Stimulated activated CD4-positive, alpha-beta T cell treated with anti-CD3 and anti-CD28 coated beads, Interleukin-4, amount 100 ng/mL, for 1 hour (primary cell): ENCODE measurements at regions not wholly inside any gene's neighbourhood (a gene's known extent, or its start where the extent isn't known, plus 50 kb on each side); places are given as distances from the start of the nearest gene placed in this dataset.

Experiments
- DNase-seq: peaks from one replicate; pipeline ENCODE4 v3.0.0-alpha.2; 2020

DNA sequence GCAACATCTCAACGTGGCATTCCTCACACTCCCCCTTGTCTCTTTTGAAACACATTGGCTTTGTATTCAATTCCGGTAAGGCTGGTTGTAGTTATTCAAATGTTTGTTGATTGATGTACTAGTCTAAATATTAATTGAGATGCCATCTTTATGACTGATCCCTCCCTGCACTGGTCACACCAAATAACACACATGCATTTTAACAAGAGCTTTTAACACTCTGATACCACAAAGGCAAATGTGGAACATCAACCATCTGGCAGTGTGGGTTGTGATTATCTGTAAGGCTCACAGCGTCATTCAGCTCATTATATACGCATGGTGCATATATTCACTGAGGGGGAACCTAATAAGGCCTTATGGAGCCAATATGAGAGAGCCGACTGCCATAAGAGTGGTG lies 305.0 kb downstream of the TENT4A start:
- no peak for DNase-seq

DNA sequence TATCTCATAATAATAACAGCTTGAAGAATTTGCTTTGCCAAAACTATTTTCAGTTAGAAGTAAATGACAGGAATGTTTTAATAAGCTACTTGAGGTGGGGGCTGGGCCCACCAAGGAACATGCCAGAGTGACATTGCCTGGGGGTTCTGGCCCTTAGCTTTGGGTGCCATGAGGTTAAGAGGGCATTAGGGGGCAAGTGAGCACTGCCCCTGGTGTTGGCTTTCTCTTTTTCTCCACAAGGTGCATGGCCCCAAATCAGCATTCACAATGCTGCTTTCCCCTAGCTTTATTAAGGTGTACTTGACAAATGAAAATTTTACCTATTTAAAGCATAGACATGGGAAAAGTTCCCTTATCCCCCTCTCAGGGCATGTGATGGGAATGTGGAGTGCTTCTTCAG lies 305.4 kb downstream of the TENT4A start:
- no peak for DNase-seq

DNA sequence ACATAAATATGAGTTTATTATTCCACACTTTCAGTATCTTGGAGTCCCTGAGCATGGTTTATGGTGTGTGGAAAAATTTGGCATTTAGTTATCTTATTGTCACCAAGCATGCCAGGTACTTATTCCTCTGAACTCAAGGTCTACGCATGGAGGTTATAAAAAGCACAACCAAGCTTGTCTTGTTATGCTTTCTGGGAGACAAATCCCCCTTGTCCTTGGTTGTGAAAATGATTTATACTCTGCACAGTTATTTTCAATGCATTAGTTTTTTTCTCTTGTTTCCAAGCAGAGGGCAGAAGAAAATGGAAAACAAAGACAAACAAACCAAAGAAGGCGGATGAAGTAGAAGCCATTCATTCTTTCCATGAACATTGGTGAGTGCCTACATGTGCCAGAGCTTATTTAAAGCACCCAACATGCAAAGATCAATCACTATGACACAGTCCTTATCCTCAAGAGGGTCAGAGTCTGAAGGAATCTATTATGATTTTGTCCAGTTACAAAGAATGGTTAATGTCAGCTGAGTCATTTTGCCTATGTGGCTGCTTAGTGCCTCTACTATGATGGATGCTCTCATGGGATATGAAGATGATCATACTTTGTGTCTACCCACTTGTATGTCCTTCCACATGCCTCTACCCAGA lies 323.1 kb downstream of the TENT4A start:
- no peak for DNase-seq

DNA sequence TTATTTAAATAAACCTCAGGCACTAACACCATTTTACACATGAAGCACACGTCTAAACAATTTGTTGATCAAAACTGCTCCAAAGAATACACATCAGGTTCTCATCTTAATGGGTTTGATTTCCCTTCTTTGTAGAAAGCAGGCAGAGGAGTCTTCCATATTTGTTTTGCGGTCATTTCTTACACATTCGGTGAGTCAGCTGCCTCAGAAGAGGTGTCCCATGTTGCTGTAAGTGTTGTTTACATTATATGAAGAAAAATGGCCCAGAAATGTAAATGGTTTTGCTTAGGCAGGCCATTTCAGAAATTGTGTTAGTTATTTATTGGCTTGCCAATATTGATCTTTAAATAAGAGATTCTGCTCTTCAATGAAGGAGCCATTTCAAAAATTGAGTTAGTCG lies 325.8 kb downstream of the TENT4A start:
- no peak for DNase-seq

DNA sequence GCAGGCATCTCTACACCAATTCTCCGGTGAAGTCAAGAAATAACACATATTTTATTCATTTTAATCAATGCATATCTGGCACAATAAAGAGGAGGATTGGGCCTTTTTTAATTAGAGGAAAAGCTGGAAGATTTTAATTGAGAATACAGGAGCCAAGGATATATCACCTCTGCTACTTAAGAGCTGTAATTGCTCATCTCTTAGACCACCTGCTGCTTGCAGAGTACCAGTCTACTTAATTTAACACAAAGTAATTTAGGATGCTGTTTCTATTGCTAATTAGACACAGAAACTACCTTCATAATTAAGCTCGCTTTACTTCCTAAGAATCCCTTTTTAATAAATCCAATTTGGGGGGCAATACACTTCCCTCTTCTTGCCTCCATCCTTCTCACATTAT lies 326.9 kb downstream of the TENT4A start:
- no peak for DNase-seq

DNA sequence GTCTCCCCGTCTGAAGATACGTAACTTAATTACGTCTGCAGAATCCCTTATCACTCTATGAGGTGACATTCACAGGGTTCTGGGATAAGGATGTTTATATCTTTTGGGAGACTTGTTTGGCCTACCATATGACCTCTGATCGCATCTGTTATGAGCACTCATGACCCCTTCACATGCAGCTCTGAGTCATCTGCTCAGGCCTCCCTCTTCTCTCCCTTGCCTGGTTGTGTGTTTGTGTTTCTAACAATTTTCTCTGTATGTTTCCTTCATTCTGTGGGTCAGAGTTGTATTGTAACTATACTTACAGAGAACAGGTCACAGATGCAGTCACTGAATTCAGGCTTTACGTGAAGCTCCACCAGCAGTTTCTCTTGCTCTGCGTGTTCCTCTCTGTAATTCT lies 330.6 kb downstream of the TENT4A start:
- no peak for DNase-seq

DNA sequence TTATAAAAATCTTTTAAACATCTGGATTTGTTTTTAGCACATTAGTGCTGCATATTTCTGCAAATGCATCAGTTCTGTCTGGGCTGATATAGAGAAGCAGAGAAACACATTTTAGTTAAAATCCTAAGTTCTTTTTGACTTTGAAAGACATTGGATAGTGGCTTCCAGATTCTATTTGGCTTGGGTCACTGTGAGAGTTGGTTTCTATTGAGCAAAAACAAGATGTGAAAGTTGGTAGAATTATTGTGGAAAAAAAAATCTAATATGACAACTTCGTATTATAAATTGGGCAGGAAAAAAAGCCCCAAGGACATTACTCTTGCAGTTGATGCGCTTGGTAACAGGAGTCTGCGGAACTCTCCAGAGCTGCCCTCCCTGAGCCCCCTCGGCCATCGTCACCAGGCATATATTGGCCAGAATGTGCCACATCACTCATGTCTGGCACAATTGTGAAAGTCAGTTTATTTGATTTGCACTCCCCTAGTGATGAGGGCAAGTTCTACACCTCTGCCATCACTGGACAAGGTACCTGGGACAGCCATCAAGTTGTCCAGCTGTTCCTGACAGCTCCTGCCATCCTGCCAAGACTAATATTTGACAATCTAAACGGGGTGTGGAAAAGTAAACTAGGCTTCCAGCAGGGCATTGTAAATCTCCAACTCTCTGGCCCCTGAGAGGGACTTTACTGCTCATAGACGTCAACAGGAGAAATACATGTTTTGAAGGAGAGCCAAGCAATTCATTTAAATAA lies 334.5 kb downstream of the TENT4A start:
- no peak for DNase-seq

DNA sequence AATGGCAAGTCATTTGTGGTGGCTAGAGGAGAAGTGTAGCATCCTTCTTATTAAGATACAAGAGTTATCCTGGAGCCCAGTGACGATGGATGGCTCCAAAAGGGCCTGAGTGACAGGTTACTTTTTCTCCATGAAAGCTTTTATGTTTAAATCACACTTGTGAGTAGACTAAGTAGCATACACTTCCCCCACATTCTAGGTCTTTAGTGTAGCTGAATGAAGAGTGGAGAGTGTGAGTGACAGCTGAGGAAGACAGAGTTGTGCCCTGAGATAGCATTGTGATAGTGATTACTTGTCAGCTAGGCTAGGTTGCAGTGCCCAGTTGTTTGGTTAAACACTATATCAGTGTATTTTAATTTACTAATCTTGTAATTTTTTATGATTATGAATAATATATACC lies 337.8 kb downstream of the TENT4A start:
- no peak for DNase-seq

DNA sequence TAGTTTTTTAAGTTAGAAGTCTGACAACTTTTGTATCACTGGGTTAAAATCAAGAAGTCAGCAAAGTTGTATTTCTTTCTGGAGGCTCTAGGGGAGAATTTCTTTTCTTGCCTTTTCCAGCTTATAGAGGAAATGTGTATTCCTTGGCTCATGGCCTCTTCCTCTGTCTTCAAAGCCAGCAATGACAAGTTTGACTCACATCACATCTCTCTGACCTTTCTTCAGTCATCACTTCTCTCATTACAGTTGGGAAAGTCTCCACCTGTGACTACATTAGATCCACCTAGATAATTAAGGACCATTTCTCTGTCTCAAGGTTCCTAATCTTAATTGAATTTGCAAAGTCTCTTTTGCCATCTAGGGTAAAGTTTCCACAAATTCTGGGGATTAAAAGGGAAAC lies 339.9 kb downstream of the TENT4A start:
- no peak for DNase-seq

DNA sequence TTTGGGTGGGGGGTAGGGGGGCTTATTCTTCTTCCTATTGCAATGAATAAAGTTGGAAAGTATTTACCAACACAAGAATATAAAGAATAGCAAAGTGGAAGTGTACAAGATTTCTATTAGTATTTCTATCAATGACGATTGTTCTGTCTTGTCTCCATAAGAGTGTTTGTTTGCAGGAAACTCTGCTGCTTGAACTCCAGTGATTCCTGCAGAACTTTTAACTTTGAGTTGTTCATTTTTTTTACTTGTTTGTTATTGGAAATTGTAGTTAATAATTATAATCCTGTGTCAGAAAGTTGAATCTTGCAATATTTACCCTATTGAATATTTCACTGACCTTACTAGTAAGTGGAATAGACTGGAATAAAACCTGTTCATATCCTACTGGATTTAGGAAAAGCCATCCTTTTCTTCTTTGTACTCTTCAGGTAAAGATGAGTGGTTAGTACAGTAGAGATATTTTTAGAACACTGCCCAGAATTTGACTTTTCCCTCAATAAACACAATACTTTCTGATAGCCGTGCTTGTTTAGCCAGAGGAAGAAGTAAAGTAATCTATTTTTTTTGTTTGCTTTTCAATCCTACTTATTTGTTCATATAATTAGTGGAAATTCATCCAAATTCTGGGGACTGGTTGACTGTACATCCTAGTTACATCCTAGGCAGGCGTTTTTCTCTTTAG lies 340.4 kb downstream of the TENT4A start:
- DNase-seq, result no peak

DNA sequence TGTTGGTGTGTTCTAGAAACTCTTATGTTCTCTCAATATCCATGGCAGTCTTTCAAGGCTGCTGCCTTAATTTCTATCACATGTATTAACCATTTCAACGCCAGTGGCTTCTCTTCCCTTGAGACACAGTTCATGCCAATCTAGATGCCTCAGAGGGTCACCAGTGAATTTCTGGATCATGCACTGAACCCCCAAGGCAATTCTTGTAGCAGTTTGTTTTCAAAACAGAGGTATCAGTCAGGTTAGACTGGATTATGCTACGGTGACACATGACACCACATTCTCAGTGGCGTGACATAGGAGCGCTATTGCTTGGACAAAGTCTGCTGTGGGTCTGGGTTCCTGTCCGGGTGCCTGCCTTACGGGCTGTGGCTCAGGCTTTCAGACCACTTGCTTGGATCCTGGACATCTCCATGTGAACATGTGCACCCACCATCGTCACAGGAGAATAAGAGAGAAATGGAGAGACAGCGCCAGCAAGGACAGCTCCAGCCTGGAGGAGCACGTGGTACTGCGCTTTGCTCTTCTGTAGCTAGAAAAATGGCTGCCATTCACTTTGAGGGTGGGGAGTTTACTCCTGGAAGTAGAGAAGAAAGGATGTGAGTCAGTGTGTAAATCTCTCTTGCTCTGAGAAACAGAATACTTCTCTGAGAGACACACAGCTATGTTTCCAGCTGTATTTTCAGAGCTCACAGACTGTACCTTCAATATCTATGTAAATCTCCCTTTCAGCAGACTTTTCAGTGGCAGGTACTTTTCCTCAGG lies 329.3 kb upstream of the ADCY2 start:
- no peak for DNase-seq

DNA sequence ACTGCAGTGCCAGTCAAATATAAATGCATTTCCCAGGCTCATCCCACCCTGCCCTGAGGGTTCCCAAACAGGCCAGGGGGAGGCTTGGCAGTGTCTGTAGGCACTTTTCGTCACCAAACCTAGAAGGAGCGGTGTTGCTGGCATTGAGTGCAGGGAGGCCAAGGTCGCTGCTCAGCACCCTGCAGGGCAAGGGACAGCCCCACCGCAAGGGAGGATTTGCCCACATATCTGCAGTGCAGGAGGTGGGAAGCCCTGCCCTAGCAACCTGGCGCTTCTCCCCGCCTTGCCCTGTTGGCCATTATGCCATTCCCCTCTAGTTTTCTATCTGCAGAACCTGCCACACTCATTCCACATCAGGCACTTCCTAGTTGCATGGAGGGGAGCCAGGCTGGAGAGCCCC lies 327.8 kb upstream of the ADCY2 start:
- no peak for DNase-seq

DNA sequence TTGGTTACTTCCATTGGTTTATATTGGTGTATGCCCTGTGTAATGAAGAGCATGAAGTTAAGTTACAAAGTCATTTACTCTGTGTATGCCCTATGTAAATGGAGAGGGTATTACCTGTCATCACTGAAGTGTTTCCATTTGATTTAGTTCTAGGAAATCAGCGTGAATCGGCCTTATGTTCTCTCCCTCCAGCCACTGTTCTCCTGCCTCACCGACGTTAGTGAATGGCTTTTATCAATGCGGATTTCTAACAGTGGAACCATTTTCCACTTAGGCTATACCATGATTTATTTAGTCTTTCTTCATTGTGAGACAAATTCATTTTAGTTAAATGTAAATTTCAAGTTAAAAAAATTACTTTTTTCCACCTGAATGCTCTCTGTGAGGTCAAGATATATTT lies 327.0 kb upstream of the ADCY2 start:
- DNase-seq, result no peak

DNA sequence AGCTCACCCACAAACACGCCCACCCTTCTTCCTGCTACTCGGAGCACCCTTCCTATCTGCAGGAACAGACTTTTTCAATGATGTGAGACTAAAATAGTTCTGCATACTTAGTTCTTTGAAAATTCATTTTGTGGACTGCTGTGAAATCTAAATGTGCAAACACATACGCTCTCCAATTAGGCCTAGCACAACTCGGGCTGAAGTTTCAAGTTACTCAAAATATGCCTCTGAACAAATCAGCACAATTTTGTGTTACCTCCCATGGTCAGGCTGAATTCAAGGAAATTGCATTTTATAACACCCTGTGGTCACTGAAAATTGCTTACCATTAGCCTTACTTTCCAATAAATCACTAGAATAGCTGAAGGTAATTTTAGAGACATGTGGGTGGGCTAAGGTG lies 323.8 kb upstream of the ADCY2 start:
- no peak for DNase-seq

DNA sequence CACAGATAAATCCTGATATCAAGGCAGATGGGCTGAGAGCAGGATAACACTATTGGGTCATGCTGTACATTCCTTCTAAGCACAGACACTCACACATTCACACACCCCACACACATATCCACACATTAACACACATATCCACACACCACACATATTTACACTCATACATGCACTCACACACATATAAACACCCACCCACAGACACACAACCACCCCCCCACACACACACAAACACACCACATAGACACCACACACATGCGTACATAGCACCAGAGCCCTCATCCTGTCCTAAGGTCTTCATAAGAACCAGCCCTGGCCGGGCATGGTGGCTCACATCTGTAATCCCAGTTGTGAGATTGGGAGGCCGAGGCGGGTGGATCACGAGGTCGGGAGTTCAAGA lies 322.3 kb upstream of the ADCY2 start:
- no peak for DNase-seq

DNA sequence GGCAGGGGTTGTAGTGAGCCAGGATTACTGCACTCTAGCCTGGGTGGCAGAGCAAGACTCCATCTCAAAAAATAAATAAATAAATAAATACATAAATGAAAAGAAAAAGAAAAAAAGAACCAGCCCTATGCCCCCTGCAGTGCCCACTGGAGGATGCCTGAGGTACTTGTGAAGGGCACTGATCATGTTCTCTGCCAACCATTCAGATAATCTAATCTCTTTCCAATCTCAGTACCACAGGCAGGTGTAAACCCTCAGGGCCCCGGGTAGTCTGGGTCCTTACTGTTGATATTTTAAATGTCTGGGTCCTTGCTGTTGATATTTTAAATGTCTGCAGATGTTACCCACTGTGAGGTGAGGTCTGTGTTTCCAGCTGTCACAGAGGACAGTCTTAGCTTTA lies 321.8 kb upstream of the ADCY2 start:
- no peak for DNase-seq

DNA sequence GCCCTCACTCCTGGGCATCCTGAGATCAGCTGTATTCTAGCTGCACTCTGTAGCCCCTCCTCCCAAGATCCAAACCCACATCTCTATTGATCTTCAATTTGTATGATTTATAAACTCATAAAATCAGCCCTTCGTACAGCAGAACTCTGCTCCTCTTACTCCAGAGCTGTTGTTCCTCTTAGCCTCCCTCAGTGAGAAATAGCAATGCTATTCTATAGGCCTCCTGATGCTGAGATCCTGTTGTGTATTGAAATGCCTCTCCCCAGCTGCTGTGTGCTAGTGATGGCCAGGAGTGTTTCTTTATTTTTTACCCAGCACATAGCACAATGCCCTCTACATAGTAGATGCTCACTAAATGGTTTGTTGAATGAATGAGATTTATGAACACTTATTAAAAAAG lies 320.5 kb upstream of the ADCY2 start:
- no peak for DNase-seq

DNA sequence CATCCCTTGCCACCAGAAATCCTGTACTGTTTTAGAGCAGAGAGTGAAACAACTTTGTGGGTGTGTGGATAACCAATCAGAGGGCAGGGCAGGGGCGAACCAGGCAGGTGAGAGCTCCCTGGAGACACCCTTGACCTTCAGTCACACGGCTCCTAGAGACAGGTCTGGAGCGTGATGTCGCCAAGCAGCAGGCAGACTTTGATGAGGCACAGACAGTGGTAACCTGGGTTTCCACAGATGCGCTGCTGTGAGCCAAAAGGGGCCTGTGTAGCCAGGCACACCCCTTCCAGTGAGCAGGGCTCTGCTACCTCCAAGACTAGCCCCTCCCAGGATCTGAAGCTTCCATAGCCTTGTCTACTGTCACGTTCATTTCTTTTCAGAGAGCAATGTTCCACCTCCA lies 317.8 kb upstream of the ADCY2 start:
- DNase-seq, result no peak

DNA sequence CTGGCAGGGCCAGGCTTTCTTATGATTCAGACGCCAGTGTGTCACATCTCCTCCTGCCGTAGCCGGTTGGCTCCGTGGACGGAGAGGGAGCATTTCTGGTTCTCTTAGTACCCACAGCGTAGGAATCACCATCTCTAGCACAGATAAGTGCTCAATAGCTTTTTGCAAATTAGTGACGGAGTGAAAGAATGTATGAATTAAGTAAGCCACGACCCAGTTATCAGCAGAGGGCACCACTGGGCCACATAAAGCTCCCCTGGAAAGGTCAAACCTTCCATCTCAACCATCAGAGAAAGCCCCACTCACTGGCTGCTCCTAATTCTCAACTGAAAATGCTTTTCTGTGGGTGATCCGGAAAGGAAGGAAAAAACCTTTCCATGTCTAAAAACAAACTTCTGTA lies 317.0 kb upstream of the ADCY2 start:
- DNase-seq, result no peak

DNA sequence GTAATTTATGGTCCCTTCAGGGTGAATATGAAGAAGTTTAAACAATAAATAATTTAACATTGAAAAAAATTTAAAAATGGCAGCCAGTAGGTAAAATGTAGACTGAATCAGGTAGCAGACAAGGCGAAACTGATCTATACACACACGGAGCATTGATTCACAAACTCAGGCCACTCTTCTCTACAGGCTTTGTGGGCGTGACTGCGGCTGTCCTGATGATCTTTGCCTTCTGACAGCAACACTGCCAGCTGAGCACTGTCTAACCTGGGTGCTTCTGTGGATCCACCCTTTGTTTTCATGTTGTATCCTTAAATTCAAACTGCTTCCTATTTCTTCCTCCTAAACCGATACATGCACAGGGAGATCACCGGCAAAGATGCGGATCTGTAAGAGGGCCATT lies 315.4 kb upstream of the ADCY2 start:
- DNase-seq, result no peak

DNA sequence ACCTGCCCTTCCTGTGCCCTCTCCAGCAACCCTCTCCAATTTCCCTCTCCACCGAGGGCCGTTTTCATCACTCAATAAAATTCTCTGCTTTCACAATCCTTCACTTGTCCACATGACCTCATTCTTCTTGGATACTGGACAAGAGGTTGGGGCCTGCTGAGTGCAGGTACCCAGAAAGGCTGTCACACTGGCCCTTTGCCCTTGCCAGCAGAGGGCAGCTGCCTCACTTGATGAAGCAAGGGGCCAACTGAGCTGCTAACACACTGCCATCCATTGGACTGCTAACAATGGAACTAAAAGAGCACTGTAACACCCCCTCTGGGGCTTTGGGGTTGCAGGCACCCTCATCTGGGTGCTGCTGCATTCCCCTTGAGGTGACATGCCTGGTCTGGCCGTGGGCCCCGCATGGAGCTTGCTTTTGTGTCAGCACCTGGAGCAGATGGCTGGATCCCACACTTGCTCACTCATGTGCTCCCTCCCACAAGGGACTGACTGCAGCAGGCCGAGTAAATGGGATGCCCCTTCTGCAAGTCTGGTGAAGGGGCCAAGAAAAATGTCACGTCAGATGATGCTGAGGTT lies 308.1 kb upstream of the ADCY2 start:
- no peak for DNase-seq

DNA sequence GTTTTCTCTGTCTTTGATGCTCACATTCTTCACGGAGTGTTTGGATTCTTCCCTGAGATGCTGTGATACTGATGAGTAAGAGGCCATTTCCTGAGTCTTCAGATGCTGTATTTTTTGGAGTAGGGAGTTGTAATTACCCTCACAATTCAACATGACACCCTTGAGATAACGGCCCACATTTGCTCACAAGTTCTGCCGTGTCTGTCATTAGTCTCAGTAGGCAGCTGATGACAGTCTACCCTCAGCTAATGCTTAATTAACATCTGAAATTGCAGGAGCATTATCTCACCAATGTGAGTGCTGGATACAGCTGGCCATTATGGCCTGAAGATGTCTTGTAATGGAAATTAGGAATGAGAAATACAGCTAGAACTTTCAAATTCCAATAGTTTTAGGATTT lies 307.1 kb upstream of the ADCY2 start:
- no peak for DNase-seq

DNA sequence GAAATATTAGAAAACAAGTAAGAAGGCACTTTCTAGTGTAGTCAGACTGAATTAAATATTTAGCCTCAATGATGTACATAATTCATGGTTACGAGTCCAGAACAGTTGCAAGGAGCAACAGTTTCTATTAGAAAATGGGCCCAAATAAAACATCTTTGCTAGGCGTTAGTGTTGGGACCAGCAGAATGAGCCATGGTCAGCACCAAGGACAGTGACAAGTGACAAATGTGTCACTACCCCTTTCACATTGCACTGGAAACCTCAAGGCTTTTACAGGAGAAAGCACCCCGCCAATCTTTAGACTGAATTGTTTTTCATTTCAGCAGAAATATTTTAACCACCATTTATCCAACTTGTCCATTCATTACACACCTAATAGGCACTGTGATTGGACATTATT lies 301.3 kb upstream of the ADCY2 start:
- DNase-seq, result no peak
